H9 (cell line): ENCODE measurements at regions not wholly inside any gene's neighbourhood (a gene's known extent, or its start where the extent isn't known, plus 50 kb on each side); places are given as distances from the start of the nearest gene placed in this dataset.
"Not testable (repeated sequence)": the region's sequence is repeated elsewhere in the genome, so short reads cannot be mapped to it uniquely, and the experiment has no call there.

Source experiments
- DNase-seq: peaks from one replicate; pipeline ENCODE4 v3.0.0-alpha.2; 2017
- H2AFZ ChIP-seq: one replicate; pipeline ENCODE4 v1.6.1; 2013; ENCODE audit warnings: mild to moderate bottlenecking, low read length, control low read depth, moderate library complexity
- H2AK5ac ChIP-seq: 2 replicates; pipeline ENCODE4 v1.6.1; 2013; ENCODE audit warnings: low read length, control low read depth, mixed read lengths; ENCODE audit not compliant: insufficient read length
- H2BK120ac ChIP-seq: one replicate; pipeline ENCODE4 v1.6.1; 2013; ENCODE audit warnings: low read depth, mild to moderate bottlenecking, low read length, control low read depth, inconsistent platforms; ENCODE audit not compliant: poor library complexity, severe bottlenecking
- H2BK12ac ChIP-seq: 2 replicates; pipeline ENCODE4 v1.6.1; 2013; ENCODE audit warnings: low read length, control low read depth, mixed read lengths, low read depth; ENCODE audit not compliant: insufficient read length
- H2BK15ac ChIP-seq: 2 replicates; pipeline ENCODE4 v1.6.1; 2013; ENCODE audit warnings: low read depth, low read length, control low read depth
- H2BK20ac ChIP-seq: one replicate; pipeline ENCODE4 v1.6.1; 2013; ENCODE audit warnings: low read depth, mild to moderate bottlenecking, low read length, control low read depth, inconsistent platforms; ENCODE audit not compliant: poor library complexity, severe bottlenecking
- H2BK5ac ChIP-seq: 2 replicates; pipeline ENCODE4 v1.6.1; 2013; ENCODE audit warnings: low read length, control low read depth, mixed read lengths; ENCODE audit not compliant: insufficient read length
- H3K14ac ChIP-seq: 2 replicates; pipeline ENCODE4 v1.6.1; 2013; ENCODE audit warnings: low read length, control low read depth; ENCODE audit not compliant: insufficient read depth
- H3K18ac ChIP-seq: 2 replicates; pipeline ENCODE4 v1.6.1; 2013; ENCODE audit warnings: low read depth, mild to moderate bottlenecking, mixed read lengths, low read length, control low read depth; ENCODE audit not compliant: insufficient read length
- H3K23ac ChIP-seq: 2 replicates; pipeline ENCODE4 v1.6.1; 2013; ENCODE audit warnings: low read length, control low read depth, mixed read lengths, low read depth; ENCODE audit not compliant: insufficient read length
- H3K23me2 ChIP-seq: 2 replicates; pipeline ENCODE4 v1.6.1; 2013; ENCODE audit warnings: low read depth, mild to moderate bottlenecking, mixed read lengths, low read length, control low read depth; ENCODE audit not compliant: insufficient read length, poor library complexity, severe bottlenecking
- H3K27ac ChIP-seq: 2 replicates; pipeline ENCODE4 v1.5.1; 2013; ENCODE audit warnings: low read length, control low read depth, mixed read lengths, low read depth; ENCODE audit not compliant: insufficient read length
- H3K27me3 ChIP-seq: 2 replicates; pipeline ENCODE4 v1.6.1; 2013; ENCODE audit warnings: low read length, control low read depth, inconsistent platforms; ENCODE audit not compliant: insufficient read depth
- H3K4ac ChIP-seq: 2 replicates; pipeline ENCODE4 v1.6.1; 2013; ENCODE audit warnings: low read depth, mild to moderate bottlenecking, control low read depth, inconsistent platforms, low read length, moderate library complexity
- H3K4me1 ChIP-seq: 2 replicates; pipeline ENCODE4 v1.6.1; 2013; ENCODE audit warnings: low read length, control low read depth, inconsistent platforms; ENCODE audit not compliant: insufficient read depth
- H3K4me2 ChIP-seq: 2 replicates; pipeline ENCODE4 v1.6.1; 2013; ENCODE audit warnings: low read length, control low read depth, mixed read lengths; ENCODE audit not compliant: insufficient read length, insufficient read depth
- H3K56ac ChIP-seq: 2 replicates; pipeline ENCODE4 v1.6.1; 2013; ENCODE audit warnings: low read depth, mild to moderate bottlenecking, mixed read lengths, low read length, control low read depth; ENCODE audit not compliant: insufficient read length
- H3K79me1 ChIP-seq: 2 replicates; pipeline ENCODE4 v1.6.1; 2013; ENCODE audit warnings: low read depth, mild to moderate bottlenecking, moderate library complexity, low read length, control low read depth, inconsistent platforms; ENCODE audit not compliant: insufficient read depth, poor library complexity, severe bottlenecking
- H3K79me2 ChIP-seq: 2 replicates; pipeline ENCODE4 v1.6.1; 2013; ENCODE audit warnings: low read length, control low read depth, inconsistent platforms; ENCODE audit not compliant: insufficient read depth
- H3K9ac ChIP-seq: 2 replicates; pipeline ENCODE4 v1.6.1; 2013; ENCODE audit warnings: low read length, control low read depth, mixed read lengths; ENCODE audit not compliant: insufficient read length; ENCODE audit errors: extremely low read depth
- H3K9me3 ChIP-seq: one replicate; pipeline ENCODE4 v1.6.1; 2013; ENCODE audit warnings: low read depth, low read length, inconsistent platforms; ENCODE audit not compliant: control insufficient read depth
- H3T11ph ChIP-seq: one replicate; pipeline ENCODE4 v1.6.1; 2013; ENCODE audit warnings: mild to moderate bottlenecking, low read length, control low read depth, inconsistent platforms
- H4K20me1 ChIP-seq: one replicate; pipeline ENCODE4 v1.6.1; 2013; ENCODE audit not compliant: control insufficient read depth, insufficient read length, insufficient read depth
- H4K5ac ChIP-seq: 2 replicates; pipeline ENCODE4 v1.6.1; 2013; ENCODE audit warnings: low read depth, mild to moderate bottlenecking, mixed read lengths, low read length, control low read depth; ENCODE audit not compliant: insufficient read length
- H4K8ac ChIP-seq: replicated peaks from 2 replicates; pipeline ENCODE4 v1.6.1; 2013; ENCODE audit warnings: low read length, control low read depth, mixed read lengths, low read depth; ENCODE audit not compliant: insufficient read length
- H4K91ac ChIP-seq: 2 replicates; pipeline ENCODE4 v1.6.1; 2013; ENCODE audit warnings: low read depth, mild to moderate bottlenecking, moderate library complexity, mixed read lengths, low read length, control low read depth; ENCODE audit not compliant: insufficient read length
- H3K27ac Mint-ChIP-seq, 3 experiments: 2 replicates in 2 of 3; 3 replicates in 1 of 3; pipeline ENCODE4 v1.8.0; 2020 to 2021; ENCODE audit warnings: mixed read lengths in 3 of 3, mild to moderate bottlenecking in 1 of 3, moderate library complexity in 1 of 3
- H3K27me3 Mint-ChIP-seq: 2 replicates; pipeline ENCODE4 v1.8.0; 2021; ENCODE audit warnings: low read depth, mild to moderate bottlenecking, moderate library complexity, mixed read lengths
- H3K36me3 Mint-ChIP-seq, 3 experiments: 2 replicates in 2 of 3; 3 replicates in 1 of 3; pipeline ENCODE4 v1.8.0; 2020 to 2021; ENCODE audit warnings: low read depth in 3 of 3, mixed read lengths in 3 of 3; ENCODE audit not compliant: insufficient read depth in 1 of 3
- H3K4me1 Mint-ChIP-seq, 2 experiments: 2 replicates each; pipeline ENCODE4 v1.8.0; 2020; ENCODE audit warnings: mixed read lengths in 2 of 2
- H3K4me3 Mint-ChIP-seq, 2 experiments: 2 replicates in 1 of 2; 3 replicates in 1 of 2; pipeline ENCODE4 v1.8.0; 2020 to 2021; ENCODE audit warnings: mild to moderate bottlenecking in 2 of 2, mixed read lengths in 2 of 2, moderate library complexity in 1 of 2
- H3K9me3 Mint-ChIP-seq, 2 experiments: 2 replicates in 1 of 2; 3 replicates in 1 of 2; pipeline ENCODE4 v1.8.0; 2020; ENCODE audit warnings: mild to moderate bottlenecking in 2 of 2, mixed read lengths in 2 of 2, moderate library complexity in 1 of 2
- CTCF ChIP-seq: fragments of 200-600 bp; sonication (generic); conservative IDR thresholded peaks from 3 replicates; pipeline ENCODE4 v1.8.0; 2021; ENCODE audit warnings: antibody characterized with exemption, mild to moderate bottlenecking
- WGBS: extraction: QIAGEN DNeasy Blood & Tissue Kit; methylation state at CpG from one replicate; pipeline ENCODE4 v1.1.7; 2013; ENCODE audit warnings: missing lambda C conversion rate, low lambda C conversion rate, mixed read lengths; ENCODE audit not compliant: insufficient read length; ENCODE audit errors: extremely low coverage; 5-methylcytosine and 5-hydroxymethylcytosine counted together

GRCh38 chr5:74514888-74515551 lies 125.5 kb downstream of the ENC1 start:
- H3K27me3 ChIP-seq = no peaks in the 10 kb centered on the region
- no peaks in the 10 kb centered on the region for H3K79me2 ChIP-seq
- no peak for TF ChIP-seq CTCF
- no peak overlapping the region for H2BK12ac ChIP-seq
- no CpG with 5 or more reads among the region's 4 CpGs for WGBS
- H2BK20ac ChIP-seq = no peak overlapping the region
- no peaks in the 10 kb centered on the region for H4K20me1 ChIP-seq
- no peak overlapping the region for H3K9ac ChIP-seq
- no peak overlapping the region for H3K18ac ChIP-seq
- no peaks in the 10 kb centered on the region; a peak in 1 of 7 replicates for H3K36me3 Mint-ChIP-seq
- H3K14ac ChIP-seq = peak overlapping the region; percentile 53; the same call in 1 of the 2 replicates
- no peak overlapping the region for H3K27ac Mint-ChIP-seq
- H3K9me3 Mint-ChIP-seq = 0 out of 5 replicates have a peak, but pooled peaks cover 0 to 2% of the 10 kb centered on the region in 2 experiments
- no peak overlapping the region for H2BK15ac ChIP-seq
- H3K27me3 Mint-ChIP-seq = no peaks in the 10 kb centered on the region; the same call in 1 of the 2 replicates
- no peak overlapping the region for H2AFZ ChIP-seq
- H3K4me1 ChIP-seq = peaks cover 7% of the 10 kb centered on the region
- H3K23me2 ChIP-seq = no peaks in the 10 kb centered on the region
- no peak overlapping the region for H4K8ac ChIP-seq
- H2AK5ac ChIP-seq = no peak overlapping the region
- no peak overlapping the region for H2BK5ac ChIP-seq
- H3K79me1 ChIP-seq = no peaks in the 10 kb centered on the region
- DNase-seq = no peak
- H3K9me3 ChIP-seq = no peaks in the 10 kb centered on the region
- H3K56ac ChIP-seq = no peak overlapping the region
- no peak overlapping the region for H2BK120ac ChIP-seq
- peaks cover 25 to 32% of the 10 kb centered on the region in 2 experiments for H3K4me1 Mint-ChIP-seq
- no peak overlapping the region for H3K4ac ChIP-seq
- H3K27ac ChIP-seq = no peak overlapping the region
- no peak overlapping the region for H4K91ac ChIP-seq
- H3K4me3 Mint-ChIP-seq = no peak overlapping the region
- H3K23ac ChIP-seq = no peak overlapping the region
- no peak overlapping the region for H3K4me2 ChIP-seq
- H4K5ac ChIP-seq = no peak overlapping the region
- H3T11ph ChIP-seq = no peak overlapping the region

GRCh38 chr5:74511770-74512169 lies 128.8 kb downstream of the ENC1 start:
- H3T11ph ChIP-seq, H3K4me1 ChIP-seq, H2AK5ac ChIP-seq, H3K79me2 ChIP-seq, H3K23me2 ChIP-seq, H4K8ac ChIP-seq, H2BK5ac ChIP-seq, H3K18ac ChIP-seq, H3K9ac ChIP-seq, H2BK12ac ChIP-seq, H3K36me3 Mint-ChIP-seq, H3K4ac ChIP-seq, H2AFZ ChIP-seq, H2BK20ac ChIP-seq, H3K27ac ChIP-seq, H2BK120ac ChIP-seq, DNase-seq, H4K5ac ChIP-seq, H3K14ac ChIP-seq, H4K20me1 ChIP-seq, H3K56ac ChIP-seq, H3K4me2 ChIP-seq, H3K27me3 ChIP-seq, H3K79me1 ChIP-seq, H3K27me3 Mint-ChIP-seq, H3K9me3 Mint-ChIP-seq, H4K91ac ChIP-seq, H3K4me3 Mint-ChIP-seq, H3K9me3 ChIP-seq, H3K27ac Mint-ChIP-seq, H2BK15ac ChIP-seq, H3K23ac ChIP-seq: not testable (repeated sequence)
- peaks cover 24% of the 10 kb centered on the region in 2 experiments for H3K4me1 Mint-ChIP-seq
- WGBS = no CpG with 5 or more reads among the region's 2 CpGs
